EL (cell line): ENCODE measurements at regions not wholly inside any gene's neighbourhood (a gene's known extent, or its start where the extent isn't known, plus 50 kb on each side); places are given as distances from the start of the nearest gene placed in this dataset.
A peak's percentile ranks its signal among the peaks of the same experiment; 100 is the strongest.

ENCODE experiments used
- DNase-seq: peaks from one replicate; pipeline ENCODE4 v3.0.0-alpha.2; 2016

DNA sequence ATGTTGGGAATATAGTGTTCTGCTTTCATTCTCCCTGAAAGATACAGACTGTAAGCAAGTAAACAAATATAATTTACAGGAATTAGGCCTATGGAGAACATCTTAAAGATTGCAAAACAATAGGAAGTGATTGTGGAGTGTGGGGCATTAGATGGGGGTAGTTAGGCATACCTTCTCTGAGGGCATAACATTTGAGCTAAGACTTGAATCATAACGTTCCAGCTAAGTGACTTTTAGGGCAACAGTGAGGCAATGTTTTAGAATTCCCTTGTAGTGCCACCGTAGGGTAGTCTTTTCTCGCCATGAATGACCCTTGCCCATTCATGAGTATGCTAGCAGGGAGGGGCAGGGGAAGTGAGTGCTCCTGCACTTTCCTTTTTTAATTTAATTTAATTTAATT is 173.3 kb downstream of the SPATA31D1 start:
- DNase-seq = no peak

GRCh38 chr9:82164159-82164558 is 175.6 kb downstream of the SPATA31D1 start:
- DNase-seq = no peak

DNA sequence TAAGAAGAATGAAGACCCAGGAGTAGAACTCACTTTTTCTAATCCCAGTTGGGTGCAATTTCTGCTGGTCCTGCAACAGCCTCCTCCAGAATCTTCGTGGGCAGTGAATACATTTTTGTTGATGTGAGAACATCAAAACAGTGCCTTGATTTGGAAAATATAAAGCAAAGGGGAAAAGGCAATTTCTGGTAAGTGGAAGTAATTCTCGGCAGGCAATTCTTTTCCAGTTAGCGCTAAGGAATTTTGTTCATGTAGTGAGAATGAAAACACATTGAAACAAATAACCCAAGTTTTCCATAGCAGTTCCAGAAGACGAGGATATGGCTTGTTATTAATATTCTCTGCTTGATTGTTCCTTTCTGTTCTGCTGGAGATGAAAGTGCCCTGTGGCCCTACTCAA is 178.7 kb downstream of the SPATA31D1 start:
- DNase-seq = no peak

- DNase-seq = no peak
Measured at GRCh38 chr9:82168585-82168984, 180.0 kb downstream of the SPATA31D1 start.

- DNase-seq = no peak
Measured at GRCh38 chr9:82170866-82171265, 182.3 kb downstream of the SPATA31D1 start.

- DNase-seq = no peak
Measured at GRCh38 chr9:82171271-82171670, 182.7 kb downstream of the SPATA31D1 start.

DNA sequence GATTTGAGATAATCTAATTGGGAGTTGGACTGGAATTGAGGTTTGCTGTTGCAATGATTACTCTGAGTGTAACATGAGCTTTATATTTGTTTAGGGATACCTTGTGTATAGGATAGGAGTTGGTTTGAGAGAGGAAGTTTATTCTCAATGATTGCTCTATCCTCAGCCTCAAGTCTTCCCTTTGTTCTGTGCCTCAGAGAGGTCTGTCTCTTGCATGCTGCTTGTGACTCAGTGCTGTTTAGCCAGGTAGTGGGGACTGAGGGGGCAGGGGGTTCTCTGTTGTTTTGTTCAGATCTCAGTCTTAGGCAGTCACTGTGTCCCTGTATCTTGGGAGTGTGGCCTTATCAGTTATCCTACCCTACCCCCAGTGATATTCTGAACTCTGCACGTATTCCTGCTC is 192.1 kb downstream of the SPATA31D1 start:
- DNase-seq = no peak

- no peak for DNase-seq
Measured at GRCh38 chr9:82183181-82183860, 194.7 kb downstream of the SPATA31D1 start.

- no peak for DNase-seq
Measured at GRCh38 chr9:82184524-82184923, 196.0 kb downstream of the SPATA31D1 start.

- no peak for DNase-seq
Measured at GRCh38 chr9:82188817-82189216, 200.2 kb downstream of the SPATA31D1 start.

- no peak for DNase-seq
Measured at GRCh38 chr9:82191082-82191770, 202.7 kb downstream of the SPATA31D1 start.

- DNase-seq = no peak
Measured at GRCh38 chr9:82192211-82192610, 203.6 kb downstream of the SPATA31D1 start.

DNA sequence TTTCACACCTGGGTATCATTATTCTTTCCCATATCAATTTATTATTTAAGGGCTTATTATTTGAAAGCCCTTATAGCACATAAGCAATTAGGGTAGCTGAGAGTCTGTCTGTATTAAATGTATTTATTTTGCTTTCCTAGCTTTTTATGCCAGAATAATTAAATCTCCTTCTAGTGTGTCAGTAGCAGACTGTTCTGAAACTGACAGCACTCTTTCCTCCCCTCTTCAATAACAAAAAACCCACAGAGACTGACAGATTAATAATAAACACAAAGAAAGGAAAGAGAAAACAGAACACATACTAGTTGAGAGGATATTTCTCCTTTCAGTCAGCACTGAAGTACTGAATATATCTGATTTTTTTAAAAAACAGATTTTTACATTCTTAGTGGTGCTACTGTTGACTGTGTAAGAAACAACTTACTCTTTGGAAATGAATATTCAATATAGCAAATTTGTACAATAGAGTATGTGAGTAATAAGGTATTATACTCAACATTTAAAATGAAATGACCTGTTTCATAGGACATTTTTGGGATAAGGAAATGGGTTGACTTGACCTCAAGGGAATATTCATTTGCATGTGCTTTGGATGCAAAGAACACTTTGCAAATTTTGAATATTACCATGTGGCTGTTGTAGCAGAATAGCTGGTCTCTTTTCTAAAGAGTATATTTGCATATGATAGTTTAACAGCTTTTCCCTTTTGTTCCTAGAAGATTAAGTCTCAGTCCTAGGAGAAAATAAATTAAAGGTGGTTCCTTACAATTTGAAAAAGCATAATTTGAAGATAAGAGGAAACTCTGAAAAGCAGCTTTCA is 208.3 kb downstream of the SPATA31D1 start:
- no peak for DNase-seq

DNA sequence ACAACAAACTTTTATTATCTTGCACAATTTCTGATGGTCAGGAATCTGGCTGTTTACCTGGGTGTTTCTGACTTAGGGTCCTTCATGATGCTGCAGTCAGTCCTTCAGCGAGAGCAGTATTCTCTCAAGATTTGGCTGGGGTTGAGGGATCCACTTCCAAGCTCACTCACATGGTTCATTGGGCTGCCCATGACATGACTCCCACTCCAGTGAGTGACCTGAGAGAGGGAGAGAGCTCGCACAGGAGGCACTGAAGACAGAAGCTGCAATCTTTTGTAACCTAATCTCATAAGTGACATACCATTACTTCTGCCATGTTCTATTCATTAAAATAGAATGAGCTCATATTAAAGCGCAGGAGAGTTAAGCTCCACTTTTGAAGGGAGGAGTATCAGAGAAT is 212.6 kb downstream of the SPATA31D1 start:
- DNase-seq = no peak

DNA sequence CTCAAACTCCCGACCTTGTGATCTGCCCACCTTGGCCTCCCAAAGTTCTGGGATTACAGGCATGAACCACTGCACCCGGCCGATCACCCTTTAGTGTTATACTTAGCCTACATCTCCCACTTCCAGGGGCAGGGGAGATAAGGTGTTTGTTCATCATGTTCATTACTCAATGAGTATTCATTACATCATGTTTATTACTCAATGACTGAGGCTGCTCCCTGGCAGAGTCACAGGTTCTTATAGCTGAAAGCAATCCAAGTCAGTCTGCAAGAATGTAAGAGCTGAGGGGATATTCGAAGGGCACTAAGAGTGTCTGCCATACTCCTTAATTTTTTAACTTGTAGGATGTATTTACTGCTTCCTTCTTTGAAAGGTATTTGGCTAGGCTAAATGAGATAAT is 214.2 kb downstream of the SPATA31D1 start:
- peak; percentile 59 for DNase-seq

- peak; percentile 63 for DNase-seq
Measured at GRCh38 chr9:82206490-82206889, 217.9 kb downstream of the SPATA31D1 start.

DNA sequence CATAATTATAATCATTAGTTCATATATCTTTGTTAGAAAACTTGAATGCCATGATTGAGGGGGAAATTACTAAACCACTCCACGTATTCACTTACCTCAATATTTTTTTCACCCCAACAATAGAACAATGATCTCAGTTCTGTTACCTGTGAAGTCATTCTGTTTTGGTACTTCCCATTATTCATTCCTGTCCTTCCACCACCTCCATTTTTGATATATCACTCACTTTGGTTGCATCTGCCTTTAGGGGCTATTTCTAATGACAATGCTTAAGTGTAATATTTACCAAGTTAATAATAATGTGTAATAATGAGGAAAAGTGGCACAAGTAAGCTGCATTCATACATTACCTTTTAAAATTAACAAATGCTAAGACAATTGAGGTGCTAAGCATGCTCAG is 218.4 kb downstream of the SPATA31D1 start:
- no peak for DNase-seq

DNA sequence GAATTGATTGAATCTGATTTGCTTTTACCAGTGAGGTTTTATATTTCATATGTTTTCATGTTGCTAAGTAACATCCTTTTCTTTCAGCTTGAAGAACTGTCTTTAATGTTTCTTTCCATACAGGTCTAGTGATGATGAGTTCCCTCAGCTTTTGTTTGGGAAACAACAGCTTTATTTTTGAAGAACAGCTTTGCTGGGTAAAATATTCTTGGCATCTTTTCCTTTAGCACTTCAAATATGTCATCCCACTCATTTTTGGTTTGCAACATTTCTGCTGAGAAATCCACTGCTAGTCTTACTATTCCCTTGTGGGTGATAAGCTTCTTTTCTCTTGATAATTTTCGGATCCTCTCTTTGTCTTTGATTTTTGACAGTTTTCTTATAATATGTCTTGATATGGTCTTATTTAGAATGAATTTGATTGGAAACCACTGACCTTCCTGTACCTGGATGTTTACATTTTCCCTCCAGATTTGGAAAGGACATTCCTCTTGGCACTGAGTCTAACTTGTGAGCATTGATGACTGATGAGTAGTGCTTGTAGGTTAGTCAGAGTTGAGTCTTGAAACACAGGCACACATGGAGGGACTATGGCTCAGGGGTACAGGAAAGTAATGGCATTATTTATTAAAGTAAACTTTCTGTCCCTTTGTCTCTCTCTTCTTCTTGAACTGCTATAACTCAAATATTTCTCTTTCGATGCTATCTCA is 220.3 kb downstream of the SPATA31D1 start:
- DNase-seq = peak; percentile 8

GRCh38 chr9:82209797-82210470 is 221.4 kb downstream of the SPATA31D1 start:
- DNase-seq = peak; percentile 12

- no peak for DNase-seq
Measured at GRCh38 chr9:82212885-82213284, 224.3 kb downstream of the SPATA31D1 start.

DNA sequence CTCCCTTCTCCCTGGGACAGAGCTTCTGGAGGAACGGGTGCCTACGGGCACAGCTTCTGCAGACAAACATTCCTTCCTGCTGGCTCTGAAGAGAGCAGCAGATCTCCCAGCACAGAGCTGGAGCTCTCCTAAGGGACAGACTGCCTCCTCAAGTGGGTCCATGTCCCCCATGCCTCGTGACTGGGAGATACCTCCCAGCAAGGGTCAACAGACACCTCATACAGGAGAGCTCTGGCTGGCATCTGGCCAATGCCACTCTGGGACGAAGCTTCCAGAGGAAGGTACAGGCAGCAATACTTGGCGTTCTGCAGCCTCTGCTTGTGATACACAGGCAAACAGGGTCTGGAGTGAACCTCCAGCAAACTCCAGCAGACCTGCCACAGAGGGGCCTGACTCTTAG is 227.9 kb downstream of the SPATA31D1 start:
- DNase-seq = no peak

DNA sequence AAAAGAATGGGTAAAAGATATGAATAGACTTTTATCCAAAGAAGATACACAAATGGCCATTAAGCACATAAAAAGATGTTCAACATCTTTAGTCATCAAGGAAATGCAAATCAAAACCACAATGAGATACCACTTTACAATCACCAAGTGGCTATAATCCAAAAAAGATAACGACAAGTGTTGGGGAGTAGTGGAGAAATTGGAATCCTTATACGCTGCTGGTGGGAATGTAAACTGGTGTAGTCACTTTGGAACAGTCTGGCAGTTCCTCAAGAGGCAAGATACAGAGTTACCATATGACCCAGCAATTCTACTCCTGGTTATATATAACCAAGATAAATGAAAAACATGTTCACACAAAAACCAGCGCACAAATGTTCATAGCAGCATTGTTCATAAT is 234.9 kb downstream of the SPATA31D1 start:
- peak; percentile 39 for DNase-seq

DNA sequence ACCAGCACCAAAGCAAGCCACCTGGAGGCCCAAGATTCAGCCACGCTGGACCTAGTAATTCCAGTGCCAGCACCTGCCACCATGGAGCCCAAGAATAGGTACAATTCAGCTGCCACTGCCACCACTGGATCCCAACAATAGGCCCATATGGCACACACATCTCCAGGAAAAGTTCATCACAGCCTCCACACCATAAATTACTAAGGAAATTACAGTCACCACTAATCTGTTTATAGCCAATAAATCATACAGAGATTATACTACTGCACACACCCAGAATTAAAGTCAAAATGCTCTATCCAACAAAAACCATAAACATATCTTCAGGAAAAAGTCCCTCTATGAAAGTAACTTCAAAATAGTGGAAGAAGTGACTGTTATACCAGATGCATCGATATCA is 242.8 kb downstream of the SPATA31D1 start:
- DNase-seq = no peak
